GM12892 (cell line): ENCODE measurements at regions not wholly inside any gene's neighbourhood (a gene's known extent, or its start where the extent isn't known, plus 50 kb on each side); places are given as distances from the start of the nearest gene placed in this dataset.

Source experiments
- POLR2A ChIP-seq: IDR thresholded peaks from 2 replicates; pipeline ENCODE4 v1.6.1; 2011; ENCODE audit warnings: low read depth, low read length, control low read depth
- TAF1 ChIP-seq: IDR thresholded peaks from 2 replicates; pipeline ENCODE4 v1.6.1; 2011; ENCODE audit warnings: low read depth, mild to moderate bottlenecking, control low read depth, low read length, borderline replicate concordance

- TF ChIP-seq TAF1 (no peak), POLR2A (no peak)
Observed at GRCh38 chr2:67876176-67876575, 186.6 kb downstream of the C1D start.
